K562 (cell line): ENCODE measurements at regions not wholly inside any gene's neighbourhood (a gene's known extent, or its start where the extent isn't known, plus 50 kb on each side); places are given as distances from the start of the nearest gene placed in this dataset.

Experiments used
- ATAC-seq: fragments of 200-7000 bp; cut with Tn5 transposase; 3 replicates; pipeline ENCODE4 v1.9.1; 2020; ENCODE audit warnings: moderate library complexity
- BruUV-seq: library from RNA; stranded (reverse); fragments of 400-500 nt; replicated peaks from 2 replicates; lab custom pipeline; 2021; lab: Mats Ljungman, UMichigan
- CTCF ChIA-PET: fragments of 300-600 bp; formaldehyde crosslinking; extraction: SDS; loops from one replicate; lab custom pipeline; 2021; ENCODE audit warnings: low intra/inter-chr PET ratio; lab: Yijun Ruan, JAX
- POLR2A ChIA-PET: fragments of 300-600, 350-650 bp; sonication (Branson Sonifier 250); formaldehyde crosslinking; extraction: SDS; loops from one replicate; lab custom pipeline; 2021; ENCODE audit warnings: antibody characterized with exemption, inconsistent platforms; lab: Yijun Ruan, JAX
- DNase-seq, 4 experiments: peaks; one replicate each; pipeline versions ENCODE4 v3.0.0 to v3.0.0-alpha.2; 2011 to 2018; ENCODE audit warnings: low spot score in 3 of 4, mixed read lengths in 3 of 4; ENCODE audit errors: extremely low read depth in 1 of 4
- FAIRE-seq: peaks from 2 replicates; lab custom pipeline; 2011; peaks lifted over from hg19 to GRCh38; lab: Jason Lieb, UNC
- H2AFZ ChIP-seq: 2 replicates; pipeline ENCODE4 v1.6.0; 2011; ENCODE audit warnings: low read depth, low read length, control low read depth, inconsistent platforms
- H3K27ac ChIP-seq: fragments of 200-600 bp; 3 replicates; pipeline ENCODE4 v1.8.0; 2011; ENCODE audit warnings: low read depth, mild to moderate bottlenecking, control low read depth, inconsistent platforms, low read length, moderate library complexity, mixed read lengths; ENCODE audit errors: extremely low read depth
- H3K27me3 ChIP-seq, 2 experiments: fragments of 300-600 bp in 1 of 2; 2 replicates in 1 of 2; 3 replicates in 1 of 2; pipeline versions ENCODE4 v1.6.0 to v1.8.0; 2011; ENCODE audit warnings: inconsistent platforms in 2 of 2, low read length in 2 of 2, mild to moderate bottlenecking in 1 of 2, mixed read lengths in 1 of 2, moderate library complexity in 1 of 2; ENCODE audit not compliant: control insufficient read depth in 2 of 2, insufficient read depth in 2 of 2
- H3K36me3 ChIP-seq: fragments of 300-600 bp; 3 replicates; pipeline ENCODE4 v1.8.0; 2011; ENCODE audit warnings: mild to moderate bottlenecking, low read length, inconsistent platforms; ENCODE audit not compliant: control insufficient read depth, insufficient read depth
- H3K4me1 ChIP-seq, 2 experiments: fragments of 200-600 bp in 1 of 2; replicated peaks in 1 of 2; 2 replicates in 1 of 2; 3 replicates in 1 of 2; pipeline versions ENCODE4 v1.5.1 to v1.8.0; 2011; ENCODE audit warnings: inconsistent platforms in 2 of 2, low read length in 2 of 2, mild to moderate bottlenecking in 1 of 2, mixed read lengths in 1 of 2, moderate library complexity in 1 of 2; ENCODE audit not compliant: control insufficient read depth in 2 of 2, insufficient read depth in 2 of 2
- H3K4me2 ChIP-seq: 2 replicates; pipeline ENCODE4 v1.6.1; 2011; ENCODE audit warnings: low read length, control low read depth, inconsistent platforms, mixed read lengths; ENCODE audit not compliant: insufficient read depth
- H3K4me3 ChIP-seq: fragments of 200-600 bp; sonication (generic), shearing (Covaris generic); 2 replicates; pipeline ENCODE4 v1.5.1; 2016; ENCODE audit warnings: control low read depth, inconsistent platforms
- H3K79me2 ChIP-seq: fragments of 200-600 bp; 3 replicates; pipeline ENCODE4 v1.8.0; 2011; ENCODE audit warnings: low read length, inconsistent platforms; ENCODE audit not compliant: control insufficient read depth, insufficient read depth
- H3K9ac ChIP-seq, 2 experiments: 2 replicates each; pipeline versions ENCODE4 v1.6.0 to v1.6.1; 2011; ENCODE audit warnings: low read depth in 2 of 2, low read length in 2 of 2, control low read depth in 1 of 2, inconsistent platforms in 1 of 2, mild to moderate bottlenecking in 1 of 2, mixed read lengths in 1 of 2; ENCODE audit not compliant: insufficient read depth in 1 of 2
- H3K9me1 ChIP-seq: one replicate; pipeline ENCODE4 v1.6.0; 2011; ENCODE audit warnings: inconsistent platforms, mild to moderate bottlenecking, low read length, moderate library complexity; ENCODE audit not compliant: control insufficient read depth, insufficient read depth
- H3K9me3 ChIP-seq: replicated peaks from 2 replicates; pipeline ENCODE4 v1.5.1; 2011; ENCODE audit warnings: low read depth, low read length, inconsistent platforms; ENCODE audit not compliant: control insufficient read depth, insufficient read depth
- H4K20me1 ChIP-seq: replicated peaks from 2 replicates; pipeline ENCODE4 v1.6.1; 2011; ENCODE audit warnings: low read length, inconsistent platforms, mixed read lengths; ENCODE audit not compliant: control insufficient read depth, insufficient read depth
- CBX5 ChIP-seq: IDR thresholded peaks from 2 replicates; pipeline ENCODE4 v1.6.1; 2014; ENCODE audit warnings: low read depth, borderline replicate concordance
- CEBPB ChIP-seq: fragments of 450-650 bp; IDR thresholded peaks from 2 replicates; pipeline ENCODE4 v1.6.1; 2016; ENCODE audit warnings: missing genetic modification characterization, missing compliant biosample characterization
- CREBBP ChIP-seq: IDR thresholded peaks from one replicate; pipeline ENCODE4 v1.6.1; 2012; ENCODE audit warnings: low read depth, mild to moderate bottlenecking, control low read depth, inconsistent platforms, low read length
- ETV5 ChIP-seq: sonication (generic); formaldehyde crosslinking; IDR thresholded peaks from 2 replicates; pipeline ENCODE4 v1.4.0; 2020; ENCODE audit warnings: low read depth, mild to moderate bottlenecking, missing genetic modification reagents
- FOXK1 ChIP-seq: sonication (generic); formaldehyde crosslinking; IDR thresholded peaks from 2 replicates; pipeline ENCODE4 v1.8.0; 2022; ENCODE audit warnings: missing genetic modification reagents, mild to moderate bottlenecking, borderline replicate concordance
- GATAD2A ChIP-seq: fragments of 450-650 bp; IDR thresholded peaks from 2 replicates; pipeline ENCODE4 v1.6.1; 2017
- NR2C1 ChIP-seq, 2 experiments: fragments of 450-650 bp; IDR thresholded peaks; 2 replicates each; pipeline ENCODE4 v1.6.1; 2017; ENCODE audit warnings: mild to moderate bottlenecking in 2 of 2, antibody characterized with exemption in 1 of 2, inconsistent platforms in 1 of 2, missing compliant biosample characterization in 1 of 2, missing genetic modification characterization in 1 of 2
- PHTF2 ChIP-seq: fragments of 250-450 bp; sonication (Bioruptor Pico); IDR thresholded peaks from 2 replicates; pipeline ENCODE4 v1.5.0; 2021; ENCODE audit warnings: mild to moderate bottlenecking
- POLR2H ChIP-seq: IDR thresholded peaks from 2 replicates; pipeline ENCODE4 v1.6.1; 2016; ENCODE audit warnings: missing genetic modification characterization, low read depth, mild to moderate bottlenecking, control low read depth, missing compliant biosample characterization, moderate library complexity
- PRPF4 ChIP-seq: fragments of 200-400 bp; formaldehyde crosslinking; IDR thresholded peaks from one replicate; pipeline ENCODE4 v1.6.1; 2017; ENCODE audit warnings: low read length, low read depth, mild to moderate bottlenecking; ENCODE audit not compliant: insufficient read depth, poor library complexity, severe bottlenecking
- RBM39 ChIP-seq: fragments of 200-400 bp; formaldehyde crosslinking; optimal IDR thresholded peaks from 2 replicates; pipeline ENCODE3; 2018; ENCODE audit warnings: low read depth, low read length
- SRSF3 ChIP-seq: fragments of 200-400 bp; formaldehyde crosslinking; IDR thresholded peaks from 2 replicates; pipeline ENCODE4 v1.6.1; 2016; ENCODE audit warnings: mild to moderate bottlenecking, low read length, moderate library complexity; ENCODE audit not compliant: insufficient read depth
- XRCC5 ChIP-seq: fragments of 200-400 bp; formaldehyde crosslinking; IDR thresholded peaks from 2 replicates; pipeline ENCODE4 v1.6.1; 2017; ENCODE audit warnings: low read depth, mild to moderate bottlenecking, low read length
- ZNF184 ChIP-seq: sonication (generic); formaldehyde crosslinking; IDR thresholded peaks from 2 replicates; pipeline ENCODE4 v1.5.0; 2020; ENCODE audit warnings: missing genetic modification reagents
- WGBS: fragments of 100-300 bp; shearing (Covaris generic); methylation state at CpG from one replicate; pipeline ENCODE4 v1.1.6; 2016; ENCODE audit warnings: low coverage, mixed read lengths; ENCODE audit not compliant: insufficient coverage; ENCODE audit errors: missing lambda C conversion rate; 5-methylcytosine and 5-hydroxymethylcytosine counted together
- in situ Hi-C: fragments of 300-500 bp; cut with MboI; formaldehyde crosslinking; loops from 4 replicates; pipeline ENCODE4 v1.15.0; 2018; ENCODE audit warnings: inconsistent platforms, mixed read lengths
- intact Hi-C: fragments of 100-400 bp; cut with micrococcal nuclease; formaldehyde crosslinking; loops from 2 replicates; pipeline ENCODE4 v1.14.2; 2022
- TF ChIP-seq, protein P1 (sequence below): sonication (generic); formaldehyde crosslinking; IDR thresholded peaks from 2 replicates; pipeline ENCODE4 v1.8.0; 2023; ENCODE audit warnings: missing genetic modification reagents, mild to moderate bottlenecking, borderline replicate concordance
- TF ChIP-seq, protein P2 (sequence below): fragments of 250-450 bp; sonication (Bioruptor Pico); IDR thresholded peaks from 2 replicates; pipeline ENCODE4 v1.8.0; 2021; ENCODE audit warnings: mild to moderate bottlenecking, moderate library complexity
- TF ChIP-seq, protein P3 (sequence below): IDR thresholded peaks from 3 replicates; pipeline ENCODE4 v1.6.1; 2011; ENCODE audit warnings: borderline replicate concordance, mild to moderate bottlenecking; ENCODE audit not compliant: insufficient read length, insufficient read depth

DNA sequence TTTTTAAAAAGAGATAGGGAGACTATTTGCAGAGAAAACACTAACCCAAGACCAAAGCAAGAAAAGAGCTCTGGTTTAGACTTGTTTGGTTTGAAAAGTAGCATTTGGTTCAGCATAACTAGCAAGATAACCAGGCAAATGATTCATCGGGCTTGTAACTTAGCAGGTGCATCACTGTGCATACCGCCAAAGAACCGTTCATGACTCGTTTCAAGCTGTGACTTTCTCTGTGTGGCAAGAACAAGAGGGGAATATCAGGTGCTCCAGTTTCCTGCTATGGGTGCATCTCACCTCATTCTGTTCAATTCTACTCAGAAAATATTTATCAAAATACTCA lies 244.9 kb downstream of the ETAA1 start:
- ChIA-PET CTCF (no interaction called here), POLR2A (no interaction called here)
- DNase-seq: no peak
- Histone ChIP-seq H3K9ac (no peak overlapping the region), H3K4me2 (no peak overlapping the region), H3K79me2 (no peaks in the 10 kb centered on the region), H3K9me3 (no peaks in the 10 kb centered on the region), H3K27me3 (no peaks in the 10 kb centered on the region), H2AFZ (no peak overlapping the region), H3K36me3 (no peaks in the 10 kb centered on the region), H3K4me1 (no peaks in the 10 kb centered on the region), H4K20me1 (0 out of 2 replicates have a peak, but pooled peaks cover 2% of the 10 kb centered on the region), H3K4me3 (no peak overlapping the region), H3K9me1 (no peaks in the 10 kb centered on the region), H3K27ac (no peak overlapping the region)
- no peak for FAIRE-seq
- BruUV-seq: no TSS peak
- WGBS: 0% methylated on average over 4 of the region's 4 CpGs
- intact Hi-C loops: no loop called here
- ATAC-seq: no peak
- in situ Hi-C loops: no loop called here
- TF ChIP-seq, protein P1, sequence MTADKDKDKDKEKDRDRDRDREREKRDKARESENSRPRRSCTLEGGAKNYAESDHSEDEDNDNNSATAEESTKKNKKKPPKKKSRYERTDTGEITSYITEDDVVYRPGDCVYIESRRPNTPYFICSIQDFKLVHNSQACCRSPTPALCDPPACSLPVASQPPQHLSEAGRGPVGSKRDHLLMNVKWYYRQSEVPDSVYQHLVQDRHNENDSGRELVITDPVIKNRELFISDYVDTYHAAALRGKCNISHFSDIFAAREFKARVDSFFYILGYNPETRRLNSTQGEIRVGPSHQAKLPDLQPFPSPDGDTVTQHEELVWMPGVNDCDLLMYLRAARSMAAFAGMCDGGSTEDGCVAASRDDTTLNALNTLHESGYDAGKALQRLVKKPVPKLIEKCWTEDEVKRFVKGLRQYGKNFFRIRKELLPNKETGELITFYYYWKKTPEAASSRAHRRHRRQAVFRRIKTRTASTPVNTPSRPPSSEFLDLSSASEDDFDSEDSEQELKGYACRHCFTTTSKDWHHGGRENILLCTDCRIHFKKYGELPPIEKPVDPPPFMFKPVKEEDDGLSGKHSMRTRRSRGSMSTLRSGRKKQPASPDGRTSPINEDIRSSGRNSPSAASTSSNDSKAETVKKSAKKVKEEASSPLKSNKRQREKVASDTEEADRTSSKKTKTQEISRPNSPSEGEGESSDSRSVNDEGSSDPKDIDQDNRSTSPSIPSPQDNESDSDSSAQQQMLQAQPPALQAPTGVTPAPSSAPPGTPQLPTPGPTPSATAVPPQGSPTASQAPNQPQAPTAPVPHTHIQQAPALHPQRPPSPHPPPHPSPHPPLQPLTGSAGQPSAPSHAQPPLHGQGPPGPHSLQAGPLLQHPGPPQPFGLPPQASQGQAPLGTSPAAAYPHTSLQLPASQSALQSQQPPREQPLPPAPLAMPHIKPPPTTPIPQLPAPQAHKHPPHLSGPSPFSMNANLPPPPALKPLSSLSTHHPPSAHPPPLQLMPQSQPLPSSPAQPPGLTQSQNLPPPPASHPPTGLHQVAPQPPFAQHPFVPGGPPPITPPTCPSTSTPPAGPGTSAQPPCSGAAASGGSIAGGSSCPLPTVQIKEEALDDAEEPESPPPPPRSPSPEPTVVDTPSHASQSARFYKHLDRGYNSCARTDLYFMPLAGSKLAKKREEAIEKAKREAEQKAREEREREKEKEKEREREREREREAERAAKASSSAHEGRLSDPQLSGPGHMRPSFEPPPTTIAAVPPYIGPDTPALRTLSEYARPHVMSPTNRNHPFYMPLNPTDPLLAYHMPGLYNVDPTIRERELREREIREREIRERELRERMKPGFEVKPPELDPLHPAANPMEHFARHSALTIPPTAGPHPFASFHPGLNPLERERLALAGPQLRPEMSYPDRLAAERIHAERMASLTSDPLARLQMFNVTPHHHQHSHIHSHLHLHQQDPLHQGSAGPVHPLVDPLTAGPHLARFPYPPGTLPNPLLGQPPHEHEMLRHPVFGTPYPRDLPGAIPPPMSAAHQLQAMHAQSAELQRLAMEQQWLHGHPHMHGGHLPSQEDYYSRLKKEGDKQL: no peak
- TF ChIP-seq, protein P2, sequence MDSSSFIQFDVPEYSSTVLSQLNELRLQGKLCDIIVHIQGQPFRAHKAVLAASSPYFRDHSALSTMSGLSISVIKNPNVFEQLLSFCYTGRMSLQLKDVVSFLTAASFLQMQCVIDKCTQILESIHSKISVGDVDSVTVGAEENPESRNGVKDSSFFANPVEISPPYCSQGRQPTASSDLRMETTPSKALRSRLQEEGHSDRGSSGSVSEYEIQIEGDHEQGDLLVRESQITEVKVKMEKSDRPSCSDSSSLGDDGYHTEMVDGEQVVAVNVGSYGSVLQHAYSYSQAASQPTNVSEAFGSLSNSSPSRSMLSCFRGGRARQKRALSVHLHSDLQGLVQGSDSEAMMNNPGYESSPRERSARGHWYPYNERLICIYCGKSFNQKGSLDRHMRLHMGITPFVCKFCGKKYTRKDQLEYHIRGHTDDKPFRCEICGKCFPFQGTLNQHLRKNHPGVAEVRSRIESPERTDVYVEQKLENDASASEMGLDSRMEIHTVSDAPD: no peak
- no peak for TF ChIP-seq CEBPB (tag)
- TF ChIP-seq FOXK1 (CRISPR knock-in tag): no peak
- TF ChIP-seq ETV5: no peak
- TF ChIP-seq SRSF3: no peak
- TF ChIP-seq XRCC5: no peak
- TF ChIP-seq, protein P3, sequence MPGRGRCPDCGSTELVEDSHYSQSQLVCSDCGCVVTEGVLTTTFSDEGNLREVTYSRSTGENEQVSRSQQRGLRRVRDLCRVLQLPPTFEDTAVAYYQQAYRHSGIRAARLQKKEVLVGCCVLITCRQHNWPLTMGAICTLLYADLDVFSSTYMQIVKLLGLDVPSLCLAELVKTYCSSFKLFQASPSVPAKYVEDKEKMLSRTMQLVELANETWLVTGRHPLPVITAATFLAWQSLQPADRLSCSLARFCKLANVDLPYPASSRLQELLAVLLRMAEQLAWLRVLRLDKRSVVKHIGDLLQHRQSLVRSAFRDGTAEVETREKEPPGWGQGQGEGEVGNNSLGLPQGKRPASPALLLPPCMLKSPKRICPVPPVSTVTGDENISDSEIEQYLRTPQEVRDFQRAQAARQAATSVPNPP: no peak
- TF ChIP-seq GATAD2A: no peak
- no peak for TF ChIP-seq PHTF2 (CRISPR knock-in tag)
- no peak for TF ChIP-seq ZNF184 (CRISPR knock-in tag)
- TF ChIP-seq POLR2H (tag): no peak
- no peak for TF ChIP-seq RBM39
- TF ChIP-seq CREBBP: no peak
- TF ChIP-seq CBX5: no peak
- TF ChIP-seq PRPF4: no peak
- no peak for TF ChIP-seq NR2C1 (IDR thresholded peaks at IDR 0.05)
- no peak for TF ChIP-seq NR2C1 (tag; IDR thresholded peaks at IDR 0.05)
